Neural cell (in vitro differentiated cells): ENCODE measurements at regions not wholly inside any gene's neighbourhood (a gene's known extent, or its start where the extent isn't known, plus 50 kb on each side); places are given as distances from the start of the nearest gene placed in this dataset.

ENCODE experiments used
- H2AFZ ChIP-seq: fragments of 200-600, 300-800 bp; sonication (generic), shearing (Covaris generic); 2 replicates; pipeline ENCODE4 v1.6.0; 2014; ENCODE audit warnings: low read depth, mild to moderate bottlenecking, antibody characterized with exemption, low read length, moderate library complexity
- H3F3A ChIP-seq: fragments of 200-600 bp; shearing (Covaris generic); 2 replicates; pipeline ENCODE4 v1.6.1; 2016; ENCODE audit warnings: mild to moderate bottlenecking, moderate library complexity, mixed read lengths, antibody characterized with exemption, low read length; ENCODE audit not compliant: insufficient read depth, poor library complexity, severe bottlenecking
- H3K27ac ChIP-seq: fragments of 200-600, 300-800 bp; sonication (generic), shearing (Covaris generic); 2 replicates; pipeline ENCODE4 v1.5.1; 2014; ENCODE audit warnings: mild to moderate bottlenecking, low read length, moderate library complexity
- H3K27me3 ChIP-seq: fragments of 300-800, 200-600 bp; sonication (generic), shearing (Covaris generic); 2 replicates; pipeline ENCODE4 v1.6.0; 2014; ENCODE audit warnings: mild to moderate bottlenecking, low read depth, low read length, moderate library complexity; ENCODE audit not compliant: insufficient read depth
- H3K36me3 ChIP-seq: fragments of 300-800, 200-600 bp; sonication (generic), shearing (Covaris generic); 2 replicates; pipeline ENCODE4 v1.5.1; 2014; ENCODE audit warnings: mild to moderate bottlenecking, antibody characterized with exemption, low read length, moderate library complexity; ENCODE audit not compliant: insufficient read depth
- H3K4me2 ChIP-seq: fragments of 300-800, 200-600 bp; sonication (generic), shearing (Covaris generic); 2 replicates; pipeline ENCODE4 v1.6.0; 2014; ENCODE audit warnings: mild to moderate bottlenecking, low read length
- H3K4me3 ChIP-seq: fragments of 300-800, 200-600 bp; sonication (generic), shearing (Covaris generic); 2 replicates; pipeline ENCODE4 v1.5.1; 2014; ENCODE audit warnings: mild to moderate bottlenecking, low read length, moderate library complexity
- H3K79me2 ChIP-seq: fragments of 200-600 bp; shearing (Covaris generic); replicated peaks from 2 replicates; pipeline ENCODE4 v1.6.0; 2014; ENCODE audit warnings: mild to moderate bottlenecking, low read length, moderate library complexity; ENCODE audit not compliant: insufficient read depth
- H3K9ac ChIP-seq: fragments of 300-800, 200-600 bp; sonication (generic), shearing (Covaris generic); 2 replicates; pipeline ENCODE4 v1.6.1; 2016; ENCODE audit warnings: mild to moderate bottlenecking, low read length, mixed read lengths
- H3K9me2 ChIP-seq: fragments of 200-600 bp; shearing (Covaris generic); 2 replicates; pipeline ENCODE4 v1.6.1; 2016; ENCODE audit warnings: mild to moderate bottlenecking, low read length, mixed read lengths; ENCODE audit not compliant: insufficient read depth
- H3K9me3 ChIP-seq: fragments of 200-600, 300-800 bp; sonication (generic), shearing (Covaris generic); 2 replicates; pipeline ENCODE4 v1.6.1; 2016; ENCODE audit warnings: mild to moderate bottlenecking, mixed run types, low read length, moderate library complexity, mixed read lengths
- H4K20me1 ChIP-seq: fragments of 200-600 bp; shearing (Covaris generic); 2 replicates; pipeline ENCODE4 v1.6.1; 2016; ENCODE audit warnings: mild to moderate bottlenecking, mixed run types; ENCODE audit not compliant: insufficient read depth
- CTCF ChIP-seq: fragments of 450-650 bp; IDR thresholded peaks from 2 replicates; pipeline ENCODE4 v1.5.1; 2014; ENCODE audit warnings: antibody characterized with exemption, mild to moderate bottlenecking, moderate library complexity; ENCODE audit not compliant: poor library complexity, severe bottlenecking
- EP300 ChIP-seq: fragments of 450-650 bp; conservative IDR thresholded peaks from 2 replicates; pipeline ENCODE4 v1.6.1; 2014; ENCODE audit warnings: antibody characterized with exemption, mild to moderate bottlenecking, moderate library complexity; ENCODE audit not compliant: poor library complexity, severe bottlenecking
- EZH2 ChIP-seq: fragments of 200-600, 300-800 bp; shearing (Covaris generic), sonication (generic); IDR thresholded peaks from 2 replicates; pipeline ENCODE4 v1.6.1; 2014; ENCODE audit warnings: antibody characterized with exemption, low read length, borderline replicate concordance, mild to moderate bottlenecking; ENCODE audit not compliant: insufficient read depth, poor library complexity, severe bottlenecking
- MXI1 ChIP-seq: fragments of 450-650 bp; conservative IDR thresholded peaks from 2 replicates; pipeline ENCODE4 v1.6.1; 2014; ENCODE audit warnings: antibody characterized with exemption, mild to moderate bottlenecking; ENCODE audit not compliant: poor library complexity, severe bottlenecking
- POLR2AphosphoS5 ChIP-seq: IDR thresholded peaks from 2 replicates; pipeline ENCODE4 v1.6.1; 2012
- RAD21 ChIP-seq: fragments of 450-650 bp; conservative IDR thresholded peaks from 2 replicates; pipeline ENCODE4 v1.6.1; 2014; ENCODE audit warnings: antibody characterized with exemption, mild to moderate bottlenecking, moderate library complexity
- REST ChIP-seq: IDR thresholded peaks from 2 replicates; pipeline ENCODE4 v1.6.1; 2012; ENCODE audit warnings: borderline replicate concordance
- SMC3 ChIP-seq: fragments of 450-650 bp; conservative IDR thresholded peaks from 2 replicates; pipeline ENCODE4 v1.6.1; 2014; ENCODE audit warnings: antibody characterized with exemption, mild to moderate bottlenecking, moderate library complexity; ENCODE audit not compliant: poor library complexity
- TAF1 ChIP-seq: IDR thresholded peaks from 2 replicates; pipeline ENCODE4 v1.6.1; 2012; ENCODE audit warnings: low read depth

GRCh38 chrX:122187069-122187713 lies 996.9 kb upstream of the GRIA3 start:
- Histone ChIP-seq H3K9me2 (no peaks in the 10 kb centered on the region), H3K27ac (no peak overlapping the region), H3K4me3 (no peak overlapping the region), H3K27me3 (no peaks in the 10 kb centered on the region), H3F3A (no peaks in the 10 kb centered on the region), H3K9ac (no peak overlapping the region), H3K79me2 (no peaks in the 10 kb centered on the region), H2AFZ (no peak overlapping the region), H3K4me2 (no peak overlapping the region), H3K9me3 (no peaks in the 10 kb centered on the region), H4K20me1 (no peaks in the 10 kb centered on the region), H3K36me3 (no peaks in the 10 kb centered on the region)
- no peak for TF ChIP-seq POLR2AphosphoS5
- TF ChIP-seq TAF1 = no peak
- no peak for TF ChIP-seq REST

GRCh38 chrX:122188751-122189150 lies 995.3 kb upstream of the GRIA3 start:
- Histone ChIP-seq H3K36me3 (no peaks in the 10 kb centered on the region), H2AFZ (no peak overlapping the region), H3K27ac (no peak overlapping the region), H3K79me2 (no peaks in the 10 kb centered on the region), H3K9me2 (no peaks in the 10 kb centered on the region), H3K9ac (no peak overlapping the region), H3K9me3 (no peaks in the 10 kb centered on the region), H3K4me3 (no peak overlapping the region), H3F3A (no peaks in the 10 kb centered on the region), H3K27me3 (no peaks in the 10 kb centered on the region), H4K20me1 (no peaks in the 10 kb centered on the region), H3K4me2 (no peak overlapping the region)
- no peak for TF ChIP-seq SMC3

- no peaks in the 10 kb centered on the region for H4K20me1 ChIP-seq
- no peak overlapping the region for H2AFZ ChIP-seq
- H3K27me3 ChIP-seq = no peaks in the 10 kb centered on the region
- H3K79me2 ChIP-seq = no peaks in the 10 kb centered on the region
- H3K36me3 ChIP-seq = no peaks in the 10 kb centered on the region
- H3F3A ChIP-seq = no peaks in the 10 kb centered on the region
- no peaks in the 10 kb centered on the region for H3K9me3 ChIP-seq
- no peak overlapping the region for H3K9ac ChIP-seq
- no peak overlapping the region for H3K27ac ChIP-seq
- no peaks in the 10 kb centered on the region for H3K9me2 ChIP-seq
- TF ChIP-seq EZH2 (no peak), SMC3 (no peak), POLR2AphosphoS5 (no peak), EP300 (no peak), CTCF (no peak), REST (no peak), TAF1 (no peak), RAD21 (no peak), MXI1 (no peak)
- no peak overlapping the region for H3K4me3 ChIP-seq
- H3K4me2 ChIP-seq = no peak overlapping the region
Measured at GRCh38 chrX:122196343-122196742, 987.7 kb upstream of the GRIA3 start.
